Ishikawa (cell line): ENCODE measurements at regions not wholly inside any gene's neighbourhood (a gene's known extent, or its start where the extent isn't known, plus 50 kb on each side); places are given as distances from the start of the nearest gene placed in this dataset.

Source experiments
- CEBPB ChIP-seq: IDR thresholded peaks from 2 replicates; pipeline ENCODE4 v1.6.1; 2012
- CREB1 ChIP-seq: IDR thresholded peaks from 2 replicates; pipeline ENCODE4 v1.6.1; 2012; ENCODE audit warnings: low read depth
- EGR1 ChIP-seq: IDR thresholded peaks from 2 replicates; pipeline ENCODE4 v1.6.1; 2012
- EP300 ChIP-seq: IDR thresholded peaks from 2 replicates; pipeline ENCODE4 v1.6.1; 2012; ENCODE audit warnings: borderline replicate concordance
- FOXM1 ChIP-seq: IDR thresholded peaks from 2 replicates; pipeline ENCODE4 v1.6.1; 2012; ENCODE audit warnings: low read depth, borderline replicate concordance
- MAX ChIP-seq: IDR thresholded peaks from 2 replicates; pipeline ENCODE4 v1.6.1; 2012
- NFIC ChIP-seq: IDR thresholded peaks from 2 replicates; pipeline ENCODE4 v1.6.1; 2012
- RAD21 ChIP-seq: IDR thresholded peaks from 2 replicates; pipeline ENCODE4 v1.6.1; 2012; ENCODE audit warnings: low read depth
- REST ChIP-seq: IDR thresholded peaks from 2 replicates; pipeline ENCODE4 v1.6.1; 2012; ENCODE audit warnings: low read depth, mild to moderate bottlenecking
- TAF1 ChIP-seq: IDR thresholded peaks from 2 replicates; pipeline ENCODE4 v1.6.1; 2012; ENCODE audit warnings: low read depth, mild to moderate bottlenecking
- TCF12 ChIP-seq: IDR thresholded peaks from 2 replicates; pipeline ENCODE4 v1.6.1; 2012; ENCODE audit warnings: low read depth
- TEAD4 ChIP-seq: IDR thresholded peaks from 2 replicates; pipeline ENCODE4 v1.6.1; 2012
- USF1 ChIP-seq: IDR thresholded peaks from 2 replicates; pipeline ENCODE4 v1.6.1; 2012
- YY1 ChIP-seq: IDR thresholded peaks from 2 replicates; pipeline ENCODE4 v1.6.1; 2012; ENCODE audit warnings: low read depth
- ZBTB7A ChIP-seq: IDR thresholded peaks from 2 replicates; pipeline ENCODE4 v1.6.1; 2012; ENCODE audit warnings: low read depth

GRCh38 chr18:46400449-46400848 is 256.6 kb downstream of the LOXHD1 start:
- TF ChIP-seq TCF12 (no peak), TAF1 (no peak), RAD21 (no peak), ZBTB7A (no peak), CREB1 (no peak), EP300 (no peak), USF1 (no peak), NFIC (no peak), CEBPB (no peak), EGR1 (no peak), TEAD4 (no peak), REST (no peak), YY1 (no peak), MAX (no peak)

GRCh38 chr18:46401486-46402070 is 255.4 kb downstream of the LOXHD1 start:
- TF ChIP-seq CEBPB (no peak), FOXM1 (no peak)

GRCh38 chr18:46402396-46402795 is 254.6 kb downstream of the LOXHD1 start:
- TF ChIP-seq EP300 (no peak), REST (no peak), USF1 (no peak), TEAD4 (no peak), NFIC (no peak), CREB1 (no peak), TAF1 (no peak), ZBTB7A (no peak), YY1 (no peak), MAX (no peak), TCF12 (no peak), FOXM1 (no peak), EGR1 (no peak)

GRCh38 chr18:46402945-46403344 is 254.1 kb downstream of the LOXHD1 start:
- TF ChIP-seq TAF1 (no peak), ZBTB7A (no peak), CREB1 (no peak), YY1 (no peak)

- TF ChIP-seq ZBTB7A (no peak), FOXM1 (no peak), EGR1 (no peak), EP300 (no peak), NFIC (no peak), TAF1 (no peak), USF1 (no peak), YY1 (no peak), MAX (no peak), CREB1 (no peak), REST (no peak), TEAD4 (no peak), TCF12 (no peak), CEBPB (no peak), RAD21 (no peak)
Observed at GRCh38 chr18:46405832-46406538, 251.0 kb downstream of the LOXHD1 start.
